COLO668 (cell line): ENCODE measurements at regions not wholly inside any gene's neighbourhood (a gene's known extent, or its start where the extent isn't known, plus 50 kb on each side); places are given as distances from the start of the nearest gene placed in this dataset.

Experiments used
- DNase-seq: peaks from one replicate; lab custom pipeline; 2025; ENCODE audit not compliant: unreplicated experiment; lab: John Stamatoyannopoulos, UW

DNA sequence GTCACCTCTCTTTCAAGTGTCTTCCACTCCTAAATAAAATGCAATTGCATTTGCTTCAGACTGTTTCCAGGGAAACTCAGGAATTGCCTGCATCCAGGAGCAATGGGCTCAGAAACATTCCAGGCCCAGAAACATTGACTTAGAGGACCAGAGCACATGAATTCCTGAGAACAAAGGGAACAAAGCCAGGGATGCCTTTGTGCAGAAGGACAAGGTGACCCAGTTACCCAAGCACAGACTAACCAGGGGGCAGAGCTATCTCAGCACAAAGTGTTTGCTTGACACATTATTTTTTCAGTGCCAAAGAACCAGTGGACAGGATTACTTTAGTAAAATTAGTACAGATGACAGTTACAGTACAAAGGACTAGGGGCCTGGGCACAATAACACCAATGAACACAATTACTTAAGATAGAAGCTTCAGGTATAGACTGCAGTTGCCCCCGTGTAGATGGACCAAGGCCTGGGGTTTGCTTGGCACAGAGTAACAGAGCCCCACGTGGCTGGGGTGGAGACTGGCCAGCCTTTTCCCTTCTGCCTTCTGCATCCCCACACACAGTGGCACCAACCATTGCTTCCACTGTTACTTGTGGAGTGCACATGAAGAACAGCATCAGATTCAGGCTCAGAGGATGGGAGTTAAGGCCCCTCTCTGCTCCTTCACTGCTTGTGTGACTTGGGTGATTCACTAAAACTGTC lies 500.8 kb downstream of the INSC start:
- DNase-seq: no peak

DNA sequence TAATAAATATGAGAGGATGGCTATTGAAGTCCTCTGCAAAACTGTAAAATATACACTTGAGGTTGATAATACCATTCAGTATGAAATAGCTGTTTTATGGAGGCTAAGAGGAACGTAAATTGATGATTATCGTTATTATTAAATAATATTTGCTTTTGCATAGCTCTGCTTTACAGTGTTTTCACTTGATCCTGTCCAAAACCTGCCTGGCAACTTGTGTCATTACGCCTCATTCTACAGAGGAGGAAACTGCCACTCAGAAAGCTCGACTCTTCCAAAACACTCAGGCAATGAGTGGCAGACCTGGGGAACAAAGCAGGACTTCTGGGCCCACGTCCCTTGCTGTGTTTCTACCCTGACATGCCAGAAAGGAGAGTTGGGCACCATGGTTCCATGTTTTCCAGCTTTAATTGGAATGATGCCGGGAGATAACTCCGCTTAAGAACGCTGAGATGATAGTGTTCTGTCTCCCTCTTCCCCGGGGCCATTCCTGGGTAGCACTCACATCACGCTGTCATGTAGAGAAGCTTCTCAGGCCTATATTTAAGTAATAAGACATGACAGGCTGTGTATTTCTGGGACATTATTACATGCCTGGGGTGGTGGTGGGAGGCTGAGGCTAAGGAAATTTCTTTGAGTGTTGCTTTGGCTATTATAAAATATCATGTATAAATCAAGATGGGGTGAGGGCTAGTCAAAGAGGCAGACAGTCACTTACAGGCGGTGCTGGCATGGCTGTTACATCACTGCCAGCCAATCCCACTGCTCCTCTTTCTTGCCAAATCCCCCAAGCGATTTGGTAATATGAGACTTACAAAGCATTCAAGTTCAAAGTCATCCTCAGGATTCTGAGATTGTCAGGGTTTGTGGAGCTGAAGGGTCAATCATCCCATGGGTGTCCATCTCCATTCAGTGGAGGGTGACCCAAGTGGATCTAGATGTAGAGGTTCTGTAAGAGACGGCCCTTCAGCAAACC lies 501.7 kb downstream of the INSC start:
- no peak for DNase-seq

DNA sequence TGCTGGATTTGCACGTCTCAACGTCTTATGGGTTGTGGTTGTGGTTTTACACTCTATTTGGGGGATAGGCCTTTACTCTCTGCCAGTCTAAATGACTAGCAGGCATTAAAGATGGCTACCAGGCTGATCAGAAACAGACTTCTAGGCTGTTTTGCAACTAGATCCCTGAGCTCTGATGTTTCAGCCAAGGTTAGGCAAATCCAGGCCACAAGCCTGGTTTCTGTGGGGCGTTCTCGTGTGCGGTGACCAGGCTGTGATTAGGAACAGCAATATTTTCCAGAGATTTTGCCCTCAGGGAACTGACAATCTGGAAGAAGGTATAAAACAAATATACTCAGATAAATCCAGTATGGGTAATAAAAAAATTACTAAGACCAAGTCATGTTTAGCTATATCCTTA lies 502.4 kb downstream of the INSC start:
- no peak for DNase-seq

DNA sequence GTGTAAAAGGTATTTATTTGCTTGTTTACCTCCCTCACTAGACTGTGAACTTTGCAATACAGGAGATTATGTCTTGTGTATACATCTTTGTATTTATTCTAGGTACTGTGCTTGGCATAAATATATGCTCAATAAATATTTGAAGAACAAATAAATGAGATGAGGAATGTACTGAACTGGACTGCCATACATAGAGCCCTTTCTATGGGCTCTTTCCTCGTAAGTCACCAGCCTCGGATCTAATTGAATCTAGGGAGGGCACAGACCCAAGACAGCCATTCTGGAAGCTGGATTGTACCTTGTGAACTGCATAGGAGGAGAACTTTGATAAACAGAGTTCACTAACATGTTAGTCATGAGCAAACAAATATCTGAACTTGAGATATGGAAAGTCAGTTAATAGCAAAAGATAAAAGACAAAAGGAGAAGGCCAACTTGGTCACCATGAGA lies 503.9 kb downstream of the INSC start:
- DNase-seq: no peak

DNA sequence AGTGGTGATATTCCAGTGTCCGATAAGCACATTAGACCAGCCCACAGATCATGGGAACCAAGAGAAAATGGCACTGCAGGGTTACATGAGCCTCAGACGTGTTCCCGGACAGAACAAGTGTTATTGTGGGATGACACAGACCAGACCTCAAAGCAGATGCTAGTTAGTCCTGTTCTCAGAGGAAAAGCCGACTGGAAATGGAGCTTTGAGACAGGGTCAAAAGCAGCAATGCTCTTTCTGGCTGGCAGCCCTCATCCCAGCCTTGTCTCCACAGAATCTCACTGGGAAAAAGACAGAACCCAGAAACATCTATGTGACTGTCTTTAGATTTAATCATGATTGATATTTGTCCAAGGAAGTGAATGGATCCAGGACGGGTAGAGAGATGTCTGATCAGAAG lies 506.8 kb downstream of the INSC start:
- no peak for DNase-seq

DNA sequence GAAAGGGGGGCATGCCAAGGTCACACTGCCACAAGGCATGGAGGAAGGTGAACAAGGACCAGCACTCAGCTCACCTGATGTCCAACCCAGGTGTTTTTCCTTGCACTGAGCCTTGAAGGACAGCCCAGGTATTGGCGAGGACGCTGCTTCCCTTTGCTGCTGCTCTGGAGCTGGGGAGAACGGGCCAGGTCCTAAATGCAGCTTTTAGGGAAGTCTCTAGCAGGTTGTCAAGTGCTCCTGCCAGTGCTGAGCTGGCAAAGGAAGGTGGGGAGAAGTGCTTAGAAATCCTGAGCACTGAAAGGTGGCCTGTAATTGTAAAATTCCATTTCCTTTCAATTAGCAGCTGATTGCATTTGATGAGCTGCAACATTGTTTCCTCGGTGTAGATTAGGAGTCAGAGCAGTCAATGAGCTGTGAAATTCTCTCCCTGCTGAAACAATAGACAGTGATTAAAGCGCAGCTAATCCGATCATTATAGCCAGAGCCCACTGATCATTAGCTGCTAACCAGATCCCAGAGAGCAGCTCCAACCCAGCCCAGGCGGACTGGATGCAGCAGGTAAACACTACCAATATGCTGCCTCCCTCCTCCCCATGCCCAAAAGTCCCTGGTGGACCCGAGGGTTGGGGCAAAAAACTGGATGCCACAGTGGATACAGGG lies 507.6 kb downstream of the INSC start:
- no peak for DNase-seq

DNA sequence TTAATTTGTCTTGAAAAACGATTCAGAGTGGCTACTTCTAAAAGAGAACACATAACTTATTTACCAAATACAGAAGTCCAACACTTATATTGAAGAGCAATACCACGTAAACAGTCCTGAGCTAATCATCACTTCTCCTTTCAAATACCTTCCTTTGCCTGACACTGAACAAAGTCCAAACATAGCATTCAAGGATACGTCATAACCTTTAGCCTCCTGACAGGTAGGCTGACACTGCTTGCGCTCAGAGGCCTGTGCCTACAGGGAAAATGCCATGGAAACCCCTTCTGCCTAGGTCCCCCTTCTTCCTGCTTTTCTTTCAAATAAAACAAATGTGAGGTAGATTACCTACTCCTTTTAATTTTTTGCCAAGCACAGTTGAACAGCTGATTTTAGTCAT lies 510.0 kb downstream of the INSC start:
- DNase-seq: no peak

DNA sequence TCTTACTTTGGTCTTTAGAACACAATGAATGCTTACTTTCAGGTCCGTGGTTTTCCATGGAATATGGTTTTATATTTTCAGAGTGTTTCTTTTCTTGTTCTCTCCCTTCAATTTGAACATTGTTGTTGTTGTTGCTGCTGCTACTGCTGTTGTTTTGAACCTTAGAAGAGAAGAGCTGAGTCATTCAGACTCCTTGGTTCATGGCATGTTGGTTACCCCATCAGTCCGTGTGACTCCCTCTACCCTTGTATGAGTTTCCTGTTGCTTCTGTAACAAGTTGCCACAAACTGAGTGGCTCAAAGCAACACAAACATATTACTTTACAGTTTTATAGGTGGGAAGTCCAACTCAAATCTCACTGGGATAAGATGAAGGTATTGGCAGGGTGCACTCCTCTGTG lies 511.0 kb downstream of the INSC start:
- DNase-seq: no peak

DNA sequence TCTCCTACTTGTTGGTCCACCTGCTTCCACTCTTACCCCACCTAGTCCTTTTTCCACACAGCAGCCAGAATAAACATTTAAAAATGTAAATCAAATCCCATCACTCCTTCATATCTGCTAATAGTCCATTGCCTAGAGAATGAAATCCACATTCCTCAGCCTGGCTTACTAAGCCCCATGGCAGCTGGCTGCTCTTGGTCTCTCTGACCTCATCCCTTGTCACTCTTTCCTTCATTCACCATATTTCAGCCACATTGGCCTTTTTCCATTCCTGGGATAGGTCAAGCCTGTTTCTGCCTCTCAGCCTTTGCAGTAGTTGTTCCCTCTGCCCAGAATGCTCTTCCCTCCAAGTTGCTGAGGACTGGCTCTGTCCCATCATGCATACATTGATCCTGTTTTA lies 512.8 kb downstream of the INSC start:
- DNase-seq: no peak

DNA sequence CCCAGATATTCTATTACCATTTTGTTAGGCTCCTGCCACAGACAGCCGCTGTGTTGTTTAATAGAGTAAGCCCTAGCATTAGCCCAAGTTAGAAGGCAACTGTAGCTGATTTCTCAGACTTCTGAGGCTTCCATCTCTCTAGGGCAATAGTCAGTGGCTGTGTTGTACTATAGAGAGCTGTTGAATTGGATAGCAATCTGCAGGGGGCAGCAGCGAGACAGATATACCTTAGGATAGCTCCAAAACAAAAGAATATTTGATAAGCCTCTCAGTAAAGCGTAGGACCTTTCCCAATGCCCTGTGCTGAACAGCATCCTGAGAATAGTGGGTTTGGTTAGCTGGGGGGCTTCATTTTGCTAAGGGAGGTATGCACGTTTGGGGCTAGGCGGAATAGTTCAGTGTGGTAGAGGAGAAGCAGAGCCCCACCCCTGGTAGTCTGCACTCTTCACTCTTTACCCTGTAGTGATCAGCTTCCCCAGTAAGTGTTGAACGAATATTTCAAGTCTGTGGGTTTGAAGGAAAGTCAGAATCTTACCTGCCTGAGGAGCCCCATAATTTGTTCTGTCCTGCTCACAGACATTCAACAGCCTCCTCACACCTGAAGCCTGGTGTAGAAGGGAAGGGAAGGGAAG lies 515.1 kb downstream of the INSC start:
- no peak for DNase-seq

DNA sequence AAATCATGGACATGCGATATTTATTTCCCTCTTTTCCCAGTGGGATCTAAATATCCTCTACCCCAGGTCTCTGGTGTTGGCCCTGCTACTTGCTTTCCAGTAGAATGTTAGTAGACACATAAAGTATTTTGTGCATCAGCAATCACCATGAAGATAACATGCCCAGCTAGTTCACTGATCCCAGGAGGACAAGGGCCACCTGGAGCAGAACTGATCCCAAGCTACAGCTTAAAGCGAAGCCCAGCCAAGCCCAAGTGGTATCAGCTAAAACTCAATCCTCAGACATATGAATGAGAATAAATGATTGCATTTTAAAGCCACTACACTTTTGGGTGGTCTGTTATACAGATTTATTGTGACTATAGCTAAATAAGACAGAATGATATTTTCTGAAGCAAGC lies 516.2 kb downstream of the INSC start:
- DNase-seq: no peak

DNA sequence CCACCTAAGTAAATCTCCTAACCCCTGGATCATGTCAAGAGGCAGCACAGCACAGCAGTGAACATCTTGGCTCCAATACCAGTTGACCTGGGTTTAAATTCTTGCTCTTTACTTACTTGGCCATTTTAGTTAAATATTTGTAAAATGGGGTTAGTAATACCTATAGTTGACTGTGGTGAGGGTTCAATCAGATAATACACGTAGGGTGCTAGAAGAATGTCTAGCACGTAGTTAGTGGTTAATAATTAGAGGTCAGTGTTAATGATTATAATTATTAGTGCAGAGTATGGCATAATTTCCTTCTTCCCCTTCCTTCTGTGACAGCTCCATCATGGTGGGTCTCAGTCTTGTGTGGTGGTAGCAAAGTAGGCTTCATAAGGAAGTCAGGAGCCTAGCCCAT lies 520.8 kb downstream of the INSC start:
- no peak for DNase-seq

DNA sequence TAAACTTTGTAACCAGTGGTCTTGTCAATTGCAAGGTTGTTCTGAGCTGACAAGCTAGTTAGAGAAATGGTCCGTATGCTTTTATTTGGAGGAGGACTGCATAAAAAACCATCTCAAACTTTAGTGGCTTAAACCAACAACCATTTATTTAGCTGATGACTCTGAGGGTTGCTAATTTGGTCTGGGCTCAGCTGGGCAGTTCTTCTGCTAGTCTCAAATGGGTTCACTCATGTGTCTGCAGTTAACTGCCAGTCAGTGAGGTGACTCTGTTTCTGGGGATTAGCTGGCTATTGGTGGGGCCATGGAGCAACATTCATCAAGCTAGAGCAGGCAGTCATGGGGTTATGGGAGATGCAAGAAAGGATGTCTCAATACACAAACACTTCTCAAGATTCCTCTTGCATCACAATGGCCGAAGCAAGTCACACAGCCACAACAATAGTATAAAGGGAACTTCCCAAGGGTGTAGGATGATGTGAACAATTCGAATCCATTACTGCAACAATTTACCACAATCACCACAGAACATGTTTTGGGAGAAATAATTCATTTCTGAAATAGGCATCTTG lies 521.9 kb downstream of the INSC start:
- no peak for DNase-seq

DNA sequence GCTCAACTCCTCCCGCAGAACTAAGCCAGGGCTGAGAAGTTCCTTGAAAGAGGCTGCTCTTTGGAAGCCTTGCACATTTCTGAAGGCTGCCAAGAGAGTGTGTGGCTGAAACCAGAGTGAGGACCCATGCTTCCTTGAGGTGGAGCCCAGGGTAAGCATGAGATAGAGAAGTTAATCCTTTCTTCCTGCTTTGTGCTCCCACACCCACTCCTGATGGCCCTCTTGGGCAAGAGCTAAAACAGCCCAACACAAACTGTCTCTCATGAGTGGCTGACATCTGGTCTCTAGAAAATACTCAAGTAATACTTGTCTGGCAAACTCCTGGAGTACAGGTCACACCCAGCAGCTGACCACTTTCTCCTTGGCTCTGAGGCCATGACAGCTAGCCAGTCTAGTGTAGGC lies 523.7 kb downstream of the INSC start:
- no peak for DNase-seq

DNA sequence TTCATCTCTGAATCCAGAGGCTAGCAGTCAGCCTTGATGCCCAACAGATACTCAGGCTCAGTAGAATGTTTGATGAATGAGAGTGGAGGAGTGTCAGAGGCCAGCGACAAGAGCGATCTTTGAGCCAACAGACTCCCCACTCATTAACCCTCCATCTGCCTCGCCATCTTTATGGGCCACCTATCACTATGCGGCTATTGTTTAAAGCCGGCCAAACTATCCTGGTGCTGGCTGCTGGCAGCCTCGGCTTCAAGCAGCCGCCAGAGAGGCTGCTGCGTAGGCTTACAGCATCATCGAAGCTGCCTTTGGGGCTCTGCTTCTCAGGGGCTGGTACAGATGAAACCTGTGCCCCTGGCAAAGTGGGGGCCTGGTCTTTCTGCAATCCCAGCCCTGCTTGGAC lies 525.6 kb downstream of the INSC start:
- no peak for DNase-seq

DNA sequence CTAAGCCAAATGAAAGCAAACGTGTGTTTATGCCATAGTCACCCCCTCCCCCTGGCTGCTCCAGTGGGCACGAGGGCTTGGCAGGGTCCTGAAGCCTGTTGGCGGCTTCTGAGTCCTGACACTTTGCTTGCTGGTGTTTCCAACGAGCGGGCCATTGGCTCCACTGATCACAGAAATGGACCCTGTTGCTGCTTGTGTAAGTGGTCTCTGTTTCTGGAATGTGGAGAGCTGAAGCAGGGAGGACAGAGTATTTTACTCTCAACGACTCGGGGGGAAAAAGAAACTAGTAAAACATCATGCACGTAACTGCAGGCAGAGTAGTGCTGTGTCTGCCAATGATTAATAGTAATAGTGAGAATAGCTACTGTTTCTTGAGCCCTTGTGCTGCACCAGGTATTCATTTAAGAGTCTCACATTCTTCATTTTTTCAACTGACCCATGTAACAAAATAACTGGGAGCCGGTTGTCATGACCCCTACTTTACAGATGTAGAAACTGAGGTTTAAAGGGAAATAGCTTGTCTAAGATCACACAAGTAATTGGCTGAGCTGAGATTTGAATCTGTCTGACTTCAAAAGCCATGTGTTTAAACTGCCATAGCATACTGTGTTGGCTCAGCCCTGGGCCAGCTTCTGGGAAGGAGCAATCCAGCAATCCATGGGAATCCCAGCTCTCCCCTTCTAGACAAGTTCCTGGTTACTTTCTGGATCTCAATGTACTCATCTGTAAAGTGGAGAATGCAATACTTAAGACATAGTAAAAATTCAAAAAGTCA lies 526.7 kb downstream of the INSC start:
- DNase-seq: no peak

DNA sequence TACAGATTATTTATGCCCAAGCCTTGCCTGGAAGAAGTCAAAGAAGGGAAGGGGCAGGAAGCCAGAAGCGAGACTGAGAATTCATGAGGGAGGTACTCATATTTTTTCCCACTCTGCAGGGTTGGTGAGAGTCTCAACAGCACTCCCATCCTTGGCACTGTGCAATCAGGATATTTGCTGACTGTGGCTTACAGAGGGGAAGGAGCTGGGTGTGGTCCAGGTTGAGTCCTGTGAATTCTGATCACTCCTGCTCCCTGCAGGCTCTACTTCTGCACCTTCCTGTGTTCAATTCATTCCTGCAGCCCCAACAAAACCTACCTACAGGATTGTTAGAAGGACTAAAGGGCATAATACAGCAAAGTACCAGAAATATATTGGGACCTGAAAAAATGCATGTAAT lies 530.5 kb downstream of the INSC start:
- no peak for DNase-seq

DNA sequence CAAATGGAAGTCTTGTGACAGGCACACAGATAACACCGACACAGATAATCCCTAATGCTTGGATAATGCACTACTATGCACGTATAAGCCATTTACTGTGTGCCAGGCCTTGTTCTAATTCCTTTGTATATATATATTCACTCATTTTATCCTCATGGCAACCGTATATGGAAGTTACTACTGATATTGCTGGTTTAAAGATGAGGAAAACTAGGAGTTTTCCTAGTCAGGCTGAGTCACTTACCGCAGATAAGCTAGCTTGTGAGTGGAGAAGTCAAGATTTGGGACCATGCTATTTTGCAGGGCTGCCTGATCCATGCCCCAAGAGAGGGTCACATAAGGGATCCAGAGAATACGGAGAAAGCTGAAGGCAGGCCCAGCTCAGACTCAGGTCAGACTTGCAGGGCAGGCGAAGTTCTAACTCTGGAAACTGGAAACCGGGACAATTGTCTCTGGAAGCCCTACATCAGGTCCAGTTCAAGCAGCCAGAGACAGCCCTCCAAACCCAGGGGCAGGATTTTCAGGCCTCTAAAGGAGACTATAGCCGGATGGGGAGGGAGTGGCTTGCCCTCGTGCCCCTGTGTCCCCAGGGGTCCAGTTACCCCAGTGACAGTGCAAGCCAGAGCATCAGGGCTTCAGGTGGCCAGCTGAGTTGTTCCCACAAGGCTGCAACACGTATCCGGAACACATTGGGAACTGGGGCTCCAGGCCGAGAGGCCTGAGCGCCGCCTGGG lies 534.8 kb downstream of the INSC start:
- DNase-seq: no peak

DNA sequence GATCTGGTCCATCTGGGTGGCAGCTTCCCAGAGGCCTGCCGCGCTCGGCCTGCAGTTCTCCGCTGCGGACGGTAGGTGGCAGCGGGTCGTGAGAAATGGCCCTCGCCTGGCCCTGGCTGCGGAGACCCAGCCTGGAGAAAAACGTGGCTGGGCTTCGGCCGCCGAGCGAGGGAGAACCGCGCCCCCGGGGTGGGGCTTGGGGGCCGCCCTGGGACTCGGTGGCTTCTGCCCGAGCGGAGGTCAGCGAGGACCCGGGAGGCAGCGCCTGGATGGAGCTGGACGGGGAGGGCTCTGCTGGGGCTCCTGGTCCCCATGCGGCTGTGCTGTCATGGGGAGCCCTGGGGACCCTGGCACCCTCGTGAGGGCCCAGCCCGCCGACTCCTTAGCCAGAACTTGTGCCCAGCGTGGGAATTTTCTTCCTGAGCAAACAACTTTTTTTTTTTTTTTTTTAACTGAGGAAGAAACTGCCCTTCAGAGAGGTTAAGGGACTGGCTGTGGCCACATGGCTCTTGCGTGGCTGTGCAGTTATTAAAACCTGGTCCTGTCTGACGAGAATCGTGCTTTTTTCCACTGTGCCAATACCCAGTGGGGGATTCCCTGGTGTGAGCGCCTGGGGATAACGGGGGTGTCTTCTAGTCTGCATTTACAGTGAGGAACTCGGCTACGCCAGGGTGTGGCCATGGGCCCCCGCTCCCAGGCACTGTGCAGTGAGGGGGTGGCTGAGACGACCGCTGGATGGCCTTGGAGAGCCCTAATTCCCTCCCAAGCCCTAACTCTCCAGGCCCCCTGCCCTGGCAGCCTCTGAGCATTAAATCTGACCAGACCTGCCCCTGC lies 535.6 kb downstream of the INSC start:
- DNase-seq: peak; percentile 95
